ENCODE measurements at regions not wholly inside any gene's neighbourhood (a gene's known extent, or its start where the extent isn't known, plus 50 kb on each side); places are given as distances from the start of the nearest gene placed in this dataset.

- H3K23me2 ChIP-seq (ENCODE audit: low read depth, low read length) = no peaks in the 10 kb centered on the region
- ChIA-PET POLR2A (ENCODE audit: partially characterized antibody) (no interaction called here), CTCF (ENCODE audit: partially characterized antibody) (interaction anchor here (1.0 kb wide), 1 partner anchor 21 kb away, joined by 3 read pairs; no protein-coding TSS in a partner anchor)
- no peak overlapping the region for H3K56ac ChIP-seq (replicated peaks; ENCODE audit: insufficient read length, low read depth, low read length)
- H2BK20ac ChIP-seq (ENCODE audit: low read length) = no peak overlapping the region
- no peak overlapping the region for H2BK5ac ChIP-seq (ENCODE audit: low read depth, low read length)
- H3K9me3 ChIP-seq (ENCODE audit: insufficient read depth in 2 of 2, low read depth in 1 of 2, low read length in 1 of 2) = no peaks in the 10 kb centered on the region
- no peaks in the 10 kb centered on the region; a peak in 2 of 7 replicates for H3K27me3 ChIP-seq (replicated peaks in 1 of 4; ENCODE audit: control insufficient read depth in 3 of 4, extremely low read depth in 1 of 4, insufficient read depth in 3 of 4, low read length in 3 of 4)
- no peak overlapping the region for H3K4me2 ChIP-seq (ENCODE audit: insufficient read depth in 1 of 2, low read depth in 2 of 2, low read length in 2 of 2)
- no peaks in the 10 kb centered on the region for H3K4me1 ChIP-seq (replicated peaks in 1 of 4; ENCODE audit: control insufficient read depth in 3 of 4, insufficient read depth in 4 of 4, low read length in 3 of 4)
- no peak overlapping the region for H2BK120ac ChIP-seq (replicated peaks; ENCODE audit: low read depth, low read length)
- H4K20me1 ChIP-seq (replicated peaks in 1 of 2; ENCODE audit: control insufficient read depth in 1 of 2, insufficient read depth in 2 of 2, low read length in 2 of 2) = no peaks in the 10 kb centered on the region
- H4K91ac ChIP-seq (replicated peaks; ENCODE audit: insufficient read length, low read length) = no peak overlapping the region
- H2AFZ ChIP-seq (ENCODE audit: low read length) = no peak overlapping the region
- DNase-seq (ENCODE audit: low read depth in 1 of 2, low spot score in 2 of 2) = no peak
- H3K14ac ChIP-seq (ENCODE audit: insufficient read length) = no peak overlapping the region
- H4K5ac ChIP-seq (ENCODE audit: insufficient read length, low read depth, low read length) = no peak overlapping the region
- H3K4me3 ChIP-seq (ENCODE audit: extremely low read depth in 1 of 4, insufficient read depth in 2 of 4, low read depth in 3 of 4, low read length in 4 of 4) = no peak overlapping the region
- 93% methylated on average over 3 of the region's 3 CpGs; no CpG with 5 or more reads in 1 of the 2 experiments for whole genome bisulfite sequencing, 2 experiments (ENCODE audit: extremely low coverage in 1 of 2, insufficient coverage in 1 of 2, insufficient read length in 1 of 2, insufficient replicate concordance in 2 of 2, low coverage in 1 of 2, low lambda C conversion rate in 2 of 2, missing lambda C conversion rate in 1 of 2)
- no peak overlapping the region for H3K23ac ChIP-seq (ENCODE audit: insufficient read length)
- H3K79me1 ChIP-seq (ENCODE audit: low read depth, low read length) = no peaks in the 10 kb centered on the region
- H2AK5ac ChIP-seq (ENCODE audit: low read depth, low read length) = no peak overlapping the region
- H2BK15ac ChIP-seq (ENCODE audit: low read length) = no peak overlapping the region
- no peak overlapping the region for H3K9ac ChIP-seq (replicated peaks in 1 of 4; ENCODE audit: extremely low read depth in 1 of 4, low read depth in 3 of 4, low read length in 3 of 4)
- H3K4ac ChIP-seq (replicated peaks; ENCODE audit: insufficient read length, low read depth, low read length) = no peak overlapping the region
- no peak for FAIRE-seq
- H3K18ac ChIP-seq (ENCODE audit: extremely low read depth, low read length) = no peak overlapping the region
- H3K27ac ChIP-seq (ENCODE audit: low read depth, low read length) = no peak overlapping the region
- H3K79me2 ChIP-seq (ENCODE audit: control insufficient read depth in 1 of 2, insufficient read depth in 2 of 2, low read length in 2 of 2) = no peaks in the 10 kb centered on the region
- TF ChIP-seq HDAC6 (IDR thresholded peaks at IDR 0.05; ENCODE audit: low read depth, low read length) (no peak), PHF8 (conservative IDR thresholded peaks at IDR 0.05; ENCODE audit: low read depth, low read length) (no peak), EP300 (IDR thresholded peaks at IDR 0.05; ENCODE audit: borderline replicate concordance in 1 of 2, low read depth in 2 of 2, low read length in 2 of 2) (no peak), SRF (IDR thresholded peaks at IDR 0.05; ENCODE audit: low read depth, low read length) (no peak), CREB1 (IDR thresholded peaks at IDR 0.05) (no peak), GABPA (IDR thresholded peaks at IDR 0.05; ENCODE audit: borderline replicate concordance, insufficient read depth, low read length) (no peak), RAD21 (IDR thresholded peaks at IDR 0.05 in 1 of 2, conservative IDR thresholded peaks at IDR 0.05 in 1 of 2; ENCODE audit: low read depth in 2 of 2, low read length in 2 of 2) (no peak), ASH2L (IDR thresholded peaks at IDR 0.05; ENCODE audit: low read length) (no peak), CHD1 (IDR thresholded peaks at IDR 0.05; ENCODE audit: low read depth, low read length) (no peak), SP1 (IDR thresholded peaks at IDR 0.05; ENCODE audit: low read depth, low read length) (no peak)
- H4K8ac ChIP-seq (ENCODE audit: extremely low read depth, insufficient read depth, low read length) = no peak overlapping the region
- H2BK12ac ChIP-seq (ENCODE audit: low read depth, low read length) = no peak overlapping the region
- H3K36me3 ChIP-seq (ENCODE audit: control insufficient read depth in 2 of 4, insufficient read depth in 4 of 4, low read length in 3 of 4) = no peaks in the 10 kb centered on the region
These were observed 157.4 kb downstream of the SOX11 start for GRCh38 chr2:5849562-5849961.

All from H1 (cell line).